Heart left ventricle (tissue), 13 donors: ENCODE measurements at regions not wholly inside any gene's neighbourhood (a gene's known extent, or its start where the extent isn't known, plus 50 kb on each side); places are given as distances from the start of the nearest gene placed in this dataset.

ENCODE experiments used
- CTCF ChIP-seq, 12 donors: fragments of 200-600 bp; sonication (generic) in 4 of 12; IDR thresholded peaks; one replicate each; pipeline versions ENCODE4 v1.5.0 to v1.8.0; 2018 to 2022; ENCODE audit warnings: antibody characterized with exemption in 12 of 12, mild to moderate bottlenecking in 5 of 12
- POLR2A ChIP-seq, 2 donors: fragments of 450-650 bp; IDR thresholded peaks; one replicate each; pipeline ENCODE4 v1.6.1; 2017; ENCODE audit warnings: antibody characterized with exemption in 2 of 2, mild to moderate bottlenecking in 2 of 2, moderate library complexity in 2 of 2
- donor health status: ischemic (EF 13 %, LVEDD 7.1; RV severe dilation, severe dysfunction).
- donor health status: DM: no; HTN: yes; CAD: no.
- donor health status: DM: no; HTN: no; CAD: no.
- donor health status: ischemic (EF 25% LVEDD 6.9; RV normal size, moderate dysfunction).
- donor health status: ischemic (EF 25% LVEDD 5.7; RV mildly dilated, moderate dysfunction).
- donor health status: ischemic (EF 35%, LVEDD 5.7; RV mildly dilated, moderate dysfunction).
- donor health status: nonischemic (EF 11% LVEDD 7.7; RV severe dilation, severe dysfunction).
- donor health status: DM: yes; HTN: yes; CAD: no.
- donor health status: PGD.
- donor health status: ischemic (EF 29% LVEDD 5.4; RV normal size, mild dysfunction).
- donor health status: nonischemic (EF 23%, LVEDD 6.1; RV moderate dilation, normal function).

GRCh38 chr13:112184851-112185371 is 118.0 kb downstream of the SOX1 start:
- TF ChIP-seq CTCF (IDR thresholded peaks at IDR 0.05), result no peak
- TF ChIP-seq POLR2A (IDR thresholded peaks at IDR 0.05), result no peak
